RPMI8226 (cell line): ENCODE measurements at regions not wholly inside any gene's neighbourhood (a gene's known extent, or its start where the extent isn't known, plus 50 kb on each side); places are given as distances from the start of the nearest gene placed in this dataset.

Source experiments
- DNase-seq: peaks from one replicate; pipeline ENCODE4 v3.0.0-alpha.2; 2015

DNA sequence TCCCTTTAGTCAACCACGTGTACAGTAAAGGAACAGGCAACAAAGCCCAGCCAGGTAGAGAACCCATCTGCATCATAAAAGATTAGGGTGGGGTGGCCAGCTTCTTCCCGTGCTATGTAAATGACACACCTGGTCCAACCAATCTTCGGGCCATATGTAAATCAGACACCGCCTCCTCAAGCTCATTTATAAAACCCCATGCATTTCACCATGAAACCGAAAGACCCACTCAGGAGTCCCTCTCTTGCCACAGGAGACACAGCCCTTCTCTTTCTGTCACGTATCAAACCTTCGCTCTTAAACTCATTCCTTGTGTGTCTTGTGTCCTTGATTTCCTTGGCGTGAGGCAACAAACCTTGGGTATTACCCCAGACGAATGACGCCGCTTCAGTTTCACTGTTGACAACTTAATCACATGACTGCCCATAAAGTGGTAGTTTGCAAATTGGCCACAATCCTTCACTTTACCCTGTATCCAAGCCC, 59.8 kb upstream of the TBPL2 start:
- peak; percentile 18 for DNase-seq

DNA sequence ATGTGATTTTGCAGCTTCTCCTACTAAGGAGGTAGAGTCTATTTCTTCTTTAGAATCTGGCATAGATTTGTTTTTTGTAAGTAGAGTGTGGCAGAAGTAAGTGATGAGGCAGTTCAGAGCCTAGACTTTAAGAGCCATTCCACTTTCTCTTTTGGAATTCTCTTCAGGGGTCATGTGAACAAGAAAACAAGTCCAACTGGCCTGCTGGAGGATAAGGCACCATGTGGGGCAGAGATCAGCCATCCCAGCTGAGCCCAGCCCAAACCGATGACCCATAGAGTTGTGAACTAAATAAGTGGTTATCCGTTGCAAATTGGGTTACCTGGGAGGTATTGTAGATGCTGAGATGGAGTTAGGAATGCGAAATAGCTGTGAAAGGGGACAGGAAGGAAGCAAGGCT, 60.3 kb upstream of the TBPL2 start:
- DNase-seq: no peak

DNA sequence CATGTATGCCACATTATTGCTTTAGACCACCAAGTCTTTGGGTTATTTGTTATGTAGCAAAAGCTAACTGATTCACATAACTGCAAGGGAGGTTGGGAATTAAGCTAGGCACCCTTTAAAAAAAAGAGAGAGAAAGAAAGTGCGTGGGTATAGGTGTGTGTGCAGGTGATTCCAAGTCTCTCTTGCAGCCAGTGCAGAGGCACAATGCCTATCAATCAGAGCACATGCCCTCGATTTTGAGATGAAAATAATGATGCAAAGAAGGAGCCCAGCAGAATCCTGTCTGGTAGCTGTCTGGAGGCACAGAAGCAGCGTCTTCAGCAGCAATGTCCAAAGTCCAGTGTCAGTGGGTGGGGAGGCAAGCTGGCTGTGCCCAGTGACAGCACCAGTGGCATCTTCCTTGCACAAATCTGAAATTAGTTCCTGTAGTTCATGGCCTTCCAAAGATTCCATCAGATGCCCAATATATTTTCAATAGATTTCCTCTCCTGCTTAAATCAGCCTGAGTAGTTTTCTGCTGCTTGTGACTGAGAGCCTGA, 62.4 kb upstream of the TBPL2 start:
- DNase-seq: no peak

DNA sequence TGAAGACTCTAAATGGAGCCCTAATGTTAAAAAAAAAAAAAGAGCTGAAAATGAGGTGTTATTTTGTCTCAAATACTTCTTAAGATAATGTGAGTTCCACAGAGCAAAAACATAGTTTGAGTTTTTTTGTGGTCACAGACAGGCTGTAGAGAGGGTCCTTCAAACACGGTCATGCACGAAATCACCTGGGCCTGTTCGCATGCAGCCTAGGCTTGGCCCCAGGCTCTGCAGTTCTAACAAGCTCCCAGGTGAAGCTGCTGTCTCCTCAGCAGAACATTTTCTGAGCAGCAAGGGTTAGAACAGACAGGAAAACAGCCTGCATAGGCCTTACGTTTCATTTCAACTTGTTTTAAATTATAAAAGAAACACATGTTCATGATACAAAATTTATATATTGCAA, 65.4 kb upstream of the TBPL2 start:
- DNase-seq: no peak

DNA sequence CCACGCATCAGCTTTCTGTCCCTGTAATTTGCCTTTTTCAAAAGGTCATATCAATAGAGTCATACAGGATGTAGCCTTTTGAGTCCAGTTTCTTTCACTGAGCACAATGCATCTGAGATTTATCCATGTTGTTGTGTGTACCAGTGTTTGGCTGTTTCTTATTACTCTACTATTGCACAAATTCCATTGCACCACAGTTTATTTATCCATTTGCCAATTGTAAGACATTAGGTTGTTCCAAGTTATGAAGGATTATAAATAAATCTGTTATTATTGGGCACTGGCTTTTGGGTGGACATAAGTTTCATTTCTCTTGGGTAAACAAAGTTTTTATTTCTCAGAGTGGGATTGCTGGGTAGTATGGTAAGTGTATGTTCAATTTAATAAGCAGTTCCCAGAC, 68.3 kb upstream of the TBPL2 start:
- no peak for DNase-seq

DNA sequence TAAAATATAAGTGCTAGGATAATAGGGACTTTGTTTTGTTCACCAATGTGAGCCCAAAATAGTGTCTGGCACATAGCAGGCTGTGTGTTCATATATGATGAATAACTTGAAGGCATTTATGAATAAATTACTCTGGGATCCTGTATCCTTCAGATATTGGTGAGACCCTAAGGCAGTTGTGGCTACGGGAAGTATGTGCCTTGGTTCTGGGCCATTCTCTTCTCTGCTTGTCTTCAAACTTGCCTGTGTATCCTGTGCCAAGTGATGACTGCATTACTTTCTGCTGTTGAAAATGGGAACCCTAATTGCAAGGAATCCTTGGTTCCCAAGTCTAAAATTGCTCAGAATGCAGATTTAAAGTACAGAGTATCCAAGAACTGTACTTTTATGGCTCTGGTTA, 67.6 kb upstream of the KTN1 start:
- no peak for DNase-seq

DNA sequence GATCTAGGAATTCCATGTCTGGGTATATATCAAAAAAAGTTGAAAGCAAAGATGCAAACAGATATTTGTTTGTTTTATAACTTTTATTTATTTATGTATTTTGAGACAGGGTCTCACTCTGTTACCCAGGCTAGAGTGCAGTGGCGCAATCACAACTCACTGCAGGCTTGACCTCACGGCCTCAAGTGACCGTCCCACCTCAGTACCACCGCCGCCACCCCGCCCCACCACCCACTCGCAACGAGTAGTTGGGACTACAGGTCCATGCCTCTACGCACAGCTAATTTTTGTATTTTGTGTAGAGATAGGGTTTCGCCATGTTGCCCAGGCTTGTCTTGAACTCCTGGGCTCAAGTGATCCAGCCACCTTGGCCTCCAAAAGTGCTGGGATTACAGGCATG, 66.5 kb upstream of the KTN1 start:
- DNase-seq: no peak

DNA sequence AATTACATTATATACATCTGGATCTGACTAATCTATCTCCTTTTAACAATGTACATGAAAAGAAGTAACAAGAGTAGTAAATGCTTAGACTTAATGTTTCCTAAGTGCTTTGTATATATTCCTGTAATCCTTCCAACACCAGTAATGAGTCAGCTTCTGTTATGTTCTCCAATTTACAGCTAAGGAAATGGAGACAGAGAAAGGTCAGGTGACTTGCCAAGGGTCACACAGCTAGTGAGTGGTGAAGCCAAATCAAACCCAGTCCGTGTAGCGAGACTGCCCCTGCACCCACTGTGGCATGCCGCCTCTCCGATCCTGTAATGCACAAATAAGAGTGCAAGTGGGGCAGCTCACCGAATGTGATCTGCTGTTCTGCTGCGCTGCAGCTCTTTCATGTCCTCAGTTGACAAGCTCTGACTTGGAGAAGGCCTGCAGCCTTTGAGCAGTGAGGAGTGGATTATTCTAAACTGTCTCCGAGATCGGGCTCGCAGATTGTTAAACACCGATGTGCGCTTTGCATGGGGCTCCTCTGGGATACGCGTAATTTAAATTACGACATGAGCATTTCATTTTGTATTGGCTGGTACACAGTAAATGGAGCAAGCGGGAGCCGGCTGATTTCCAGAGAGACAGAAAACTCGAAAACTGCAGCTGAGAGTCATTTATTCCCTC, 65.1 kb upstream of the KTN1 start:
- DNase-seq: no peak

DNA sequence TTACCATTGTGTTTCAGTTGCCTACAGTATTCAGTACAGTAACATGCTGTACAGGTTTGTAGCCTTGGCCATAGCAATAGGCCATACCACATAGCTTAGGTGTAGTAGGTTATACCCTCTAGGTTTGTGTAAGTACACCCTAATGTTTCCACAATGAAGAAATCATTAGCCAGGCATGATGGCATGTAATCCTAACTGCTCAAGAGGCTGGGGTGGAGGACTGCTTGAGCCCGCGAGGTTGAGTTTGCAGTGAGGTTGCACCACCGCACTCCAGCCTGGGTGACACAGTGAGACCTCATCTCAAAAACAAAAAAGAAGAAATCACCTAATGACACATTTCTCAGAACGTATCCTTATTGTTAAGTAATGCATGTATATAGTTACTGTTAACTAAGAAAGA, 63.2 kb upstream of the KTN1 start:
- no peak for DNase-seq

DNA sequence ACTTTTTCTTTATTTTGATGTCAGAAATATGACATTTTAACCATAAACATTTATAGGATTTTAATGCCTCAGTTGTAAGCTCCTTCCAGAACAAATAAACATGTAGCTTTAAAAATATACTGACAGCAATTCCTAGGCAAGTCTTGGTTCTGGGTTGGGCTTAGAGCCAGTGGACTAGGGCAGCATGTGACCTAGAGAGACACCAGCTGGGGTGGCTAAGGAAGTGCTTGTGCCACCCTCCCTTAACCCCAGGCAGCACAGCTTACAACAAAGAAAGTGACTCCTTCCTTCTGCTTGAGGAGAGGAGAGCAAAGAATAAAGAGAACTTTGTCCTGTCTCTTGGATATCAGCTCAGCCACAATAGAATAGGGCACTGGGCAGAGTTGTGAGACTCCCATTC, 61.6 kb upstream of the KTN1 start:
- DNase-seq: peak; percentile 44

DNA sequence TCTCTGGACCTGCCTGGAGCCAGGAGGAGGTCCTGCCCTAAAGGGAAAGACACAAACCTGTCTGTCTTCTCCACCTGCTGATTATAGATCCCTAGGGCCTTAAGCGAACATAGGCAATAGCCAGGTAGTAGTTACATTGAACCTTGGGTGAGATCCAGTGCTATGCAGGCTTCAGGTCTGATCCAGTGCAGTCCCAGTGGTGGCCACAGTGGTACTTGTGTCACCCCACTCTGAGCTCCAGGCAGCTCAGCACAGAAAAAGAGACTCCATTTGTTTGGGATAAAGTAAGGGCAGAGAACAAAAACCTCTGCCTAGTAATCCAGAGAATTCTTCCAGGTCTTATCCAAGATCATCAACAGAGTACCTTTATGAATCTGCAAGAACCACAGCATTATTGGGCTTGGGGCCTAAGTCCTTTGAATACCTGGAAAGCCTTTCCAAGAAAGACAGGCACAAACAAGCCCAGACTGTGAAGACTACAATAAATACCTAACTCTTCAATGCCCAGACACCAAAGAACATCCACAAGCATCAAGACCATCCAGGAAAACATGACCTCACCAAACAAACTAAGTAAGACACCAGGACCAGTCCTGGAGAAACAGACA, 60.4 kb upstream of the KTN1 start:
- no peak for DNase-seq

DNA sequence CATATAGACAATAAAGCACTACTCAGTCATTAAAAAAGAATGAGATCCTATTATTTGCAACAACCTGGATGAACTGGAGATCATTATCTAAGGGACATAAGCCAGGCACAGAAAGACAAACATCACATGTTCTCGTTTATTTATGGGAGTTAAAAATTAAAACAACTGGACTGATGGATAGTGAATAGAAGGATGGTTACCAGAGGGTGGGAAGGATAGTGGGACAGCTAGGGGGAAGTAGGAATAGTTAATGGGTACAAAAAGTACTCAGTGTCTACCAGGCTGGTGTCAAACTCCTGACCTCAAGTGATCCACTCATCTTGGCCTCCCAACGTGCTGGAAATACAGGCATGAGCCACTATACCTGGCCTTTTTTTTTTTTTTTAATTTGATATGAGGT, 56.7 kb upstream of the KTN1 start:
- no peak for DNase-seq
